Esophagus muscularis mucosa (tissue), 3 donors: ENCODE measurements at regions not wholly inside any gene's neighbourhood (a gene's known extent, or its start where the extent isn't known, plus 50 kb on each side); places are given as distances from the start of the nearest gene placed in this dataset.

Source experiments
- POLR2A ChIP-seq: fragments of 450-650 bp; IDR thresholded peaks from one replicate; pipeline ENCODE4 v1.6.1; 2017; ENCODE audit warnings: antibody characterized with exemption, moderate library complexity, mild to moderate bottlenecking, low read depth
- POLR2AphosphoS5 ChIP-seq, 2 donors: sonication (generic); formaldehyde crosslinking; IDR thresholded peaks; one replicate each; pipeline ENCODE4 v1.6.1; 2017; ENCODE audit warnings: antibody characterized with exemption in 2 of 2
- TF ChIP-seq, protein P1 (sequence below), 3 experiments: fragments of 200-600 bp in 2 of 3; fragments of 450-650 bp in 1 of 3; sonication (generic) in 2 of 3; IDR thresholded peaks; one replicate each; pipeline ENCODE4 v1.5.1; 2017 to 2019; ENCODE audit warnings: antibody characterized with exemption in 3 of 3, mild to moderate bottlenecking in 2 of 3, moderate library complexity in 1 of 3

DNA sequence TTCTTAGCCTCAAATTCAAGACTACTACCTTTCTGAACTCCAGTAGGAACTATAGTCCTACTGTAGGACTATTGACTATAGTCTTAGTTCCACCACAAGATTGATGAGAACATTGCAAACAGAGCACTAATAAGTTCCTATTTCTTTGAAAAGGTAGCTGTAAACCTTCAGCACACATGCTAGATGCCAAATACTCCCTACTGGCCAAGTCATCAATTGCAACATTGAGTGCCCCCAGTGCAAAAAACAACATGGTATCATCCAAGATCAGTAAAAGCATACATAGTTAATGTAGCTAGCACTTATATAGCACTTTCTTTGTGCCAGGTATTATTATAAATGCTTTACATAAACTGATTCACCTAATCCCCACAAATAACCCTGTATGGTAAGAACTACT lies 99.8 kb downstream of the MRPL39 start:
- TF ChIP-seq, protein P1, sequence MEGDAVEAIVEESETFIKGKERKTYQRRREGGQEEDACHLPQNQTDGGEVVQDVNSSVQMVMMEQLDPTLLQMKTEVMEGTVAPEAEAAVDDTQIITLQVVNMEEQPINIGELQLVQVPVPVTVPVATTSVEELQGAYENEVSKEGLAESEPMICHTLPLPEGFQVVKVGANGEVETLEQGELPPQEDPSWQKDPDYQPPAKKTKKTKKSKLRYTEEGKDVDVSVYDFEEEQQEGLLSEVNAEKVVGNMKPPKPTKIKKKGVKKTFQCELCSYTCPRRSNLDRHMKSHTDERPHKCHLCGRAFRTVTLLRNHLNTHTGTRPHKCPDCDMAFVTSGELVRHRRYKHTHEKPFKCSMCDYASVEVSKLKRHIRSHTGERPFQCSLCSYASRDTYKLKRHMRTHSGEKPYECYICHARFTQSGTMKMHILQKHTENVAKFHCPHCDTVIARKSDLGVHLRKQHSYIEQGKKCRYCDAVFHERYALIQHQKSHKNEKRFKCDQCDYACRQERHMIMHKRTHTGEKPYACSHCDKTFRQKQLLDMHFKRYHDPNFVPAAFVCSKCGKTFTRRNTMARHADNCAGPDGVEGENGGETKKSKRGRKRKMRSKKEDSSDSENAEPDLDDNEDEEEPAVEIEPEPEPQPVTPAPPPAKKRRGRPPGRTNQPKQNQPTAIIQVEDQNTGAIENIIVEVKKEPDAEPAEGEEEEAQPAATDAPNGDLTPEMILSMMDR (IDR thresholded peaks at IDR 0.05): no peak
- TF ChIP-seq POLR2A (no peak), POLR2AphosphoS5 (IDR thresholded peaks at IDR 0.05) (no peak)
